Stimulated activated CD4-positive, alpha-beta T cell treated with anti-CD3 and anti-CD28 coated beads, Interleukin-4, amount 100 ng/mL, for 4 hours (primary cell): ENCODE measurements at regions not wholly inside any gene's neighbourhood (a gene's known extent, or its start where the extent isn't known, plus 50 kb on each side); places are given as distances from the start of the nearest gene placed in this dataset.

Experiments
- DNase-seq, 2 experiments: peaks; one replicate each; pipeline ENCODE4 v3.0.0-alpha.2; 2020

DNA sequence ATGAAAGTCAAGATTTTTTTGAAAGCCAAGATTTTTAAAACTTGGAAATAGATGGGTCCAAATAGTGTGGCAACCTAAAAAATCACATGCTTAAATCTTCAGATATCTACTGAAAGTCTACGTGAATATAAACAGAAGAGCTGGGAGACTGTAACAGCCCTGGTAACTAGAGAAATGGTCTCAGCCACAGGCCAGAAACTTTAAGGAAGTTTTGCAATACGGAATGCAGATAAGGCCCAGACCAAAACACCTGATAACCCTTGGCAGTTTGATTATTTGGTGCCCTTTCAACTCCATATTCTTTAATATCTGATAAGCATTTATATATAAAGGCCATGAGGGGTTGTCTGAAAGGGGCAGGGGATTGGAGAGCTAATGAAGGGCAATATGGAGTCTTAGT is 537.3 kb upstream of the TGFBR2 start:
- DNase-seq, result no peak

DNA sequence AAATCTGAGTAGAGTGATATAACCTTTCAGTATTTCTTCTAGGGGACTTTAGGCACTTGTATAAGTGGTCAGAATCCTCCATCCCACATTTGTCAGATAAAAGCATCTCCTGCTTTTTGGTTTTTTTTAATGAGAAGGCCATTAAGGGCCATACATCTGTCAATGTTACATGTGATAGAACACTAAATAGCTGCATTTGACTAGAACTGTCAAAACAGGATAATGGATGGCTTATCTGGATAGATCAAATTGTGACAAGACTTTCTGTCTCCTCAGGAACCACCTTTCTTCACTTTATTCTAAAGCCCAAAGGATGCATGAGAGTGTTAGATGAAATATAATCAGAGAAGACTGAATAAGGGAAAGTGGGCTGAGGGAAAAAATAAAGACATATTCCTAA is 533.4 kb upstream of the TGFBR2 start:
- DNase-seq, result no peak

DNA sequence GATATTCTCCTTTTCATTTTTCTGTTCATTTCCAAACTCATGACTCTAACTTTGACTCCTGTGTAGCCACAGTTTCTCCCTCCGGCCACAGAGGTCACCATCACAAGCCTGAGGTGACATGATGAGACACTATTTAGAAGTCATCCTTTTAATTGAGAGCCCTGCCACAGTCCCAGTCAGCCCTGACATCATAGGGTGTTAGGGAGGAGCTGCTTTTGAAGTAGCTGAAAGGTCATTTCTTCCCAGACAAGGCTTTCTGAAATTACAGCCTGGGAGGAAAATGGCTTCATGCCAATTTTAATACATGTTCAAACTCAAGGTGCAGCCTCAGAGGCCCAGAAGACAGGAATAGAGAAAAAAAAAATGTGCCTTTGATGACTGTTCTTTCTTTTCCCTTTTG is 532.8 kb upstream of the TGFBR2 start:
- DNase-seq, result no peak

DNA sequence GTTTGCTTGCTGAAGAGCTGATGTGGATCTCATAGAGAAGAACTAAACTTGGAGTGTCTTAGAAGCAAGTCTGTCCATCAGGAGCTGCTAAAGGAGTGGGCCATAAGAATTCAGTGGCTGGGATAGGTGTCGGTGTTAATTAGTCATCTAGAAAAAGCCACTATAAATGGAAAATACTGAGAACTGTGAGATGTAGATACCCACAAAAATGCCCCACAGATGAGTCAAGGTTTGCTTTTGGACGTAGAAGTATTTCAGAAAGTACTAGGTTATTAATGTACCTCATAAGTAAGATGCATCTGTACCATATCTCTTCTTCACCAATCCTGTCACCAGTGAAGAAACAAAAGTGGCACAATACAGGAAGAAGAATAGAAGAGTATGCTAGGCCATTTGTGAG is 530.9 kb upstream of the TGFBR2 start:
- DNase-seq, result no peak

DNA sequence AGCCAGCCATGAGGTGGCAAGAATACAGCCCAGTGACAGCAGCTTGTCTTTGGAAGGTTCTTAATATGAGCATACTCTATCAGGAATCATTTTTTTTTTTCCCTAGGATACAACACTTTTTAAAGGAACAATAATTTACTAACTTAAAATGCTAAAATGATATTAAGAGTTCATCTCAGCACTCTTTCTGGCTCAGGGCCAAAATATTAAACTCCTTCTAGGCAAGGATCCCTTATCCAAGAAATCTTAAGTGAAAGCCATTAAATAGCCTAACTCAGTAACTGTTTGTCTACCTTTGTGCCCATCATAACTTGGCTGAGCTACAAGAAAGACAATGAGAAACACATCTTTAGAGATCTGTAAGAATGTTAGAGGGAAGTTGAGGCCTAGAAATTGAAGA is 529.5 kb upstream of the TGFBR2 start:
- DNase-seq, result no peak

DNA sequence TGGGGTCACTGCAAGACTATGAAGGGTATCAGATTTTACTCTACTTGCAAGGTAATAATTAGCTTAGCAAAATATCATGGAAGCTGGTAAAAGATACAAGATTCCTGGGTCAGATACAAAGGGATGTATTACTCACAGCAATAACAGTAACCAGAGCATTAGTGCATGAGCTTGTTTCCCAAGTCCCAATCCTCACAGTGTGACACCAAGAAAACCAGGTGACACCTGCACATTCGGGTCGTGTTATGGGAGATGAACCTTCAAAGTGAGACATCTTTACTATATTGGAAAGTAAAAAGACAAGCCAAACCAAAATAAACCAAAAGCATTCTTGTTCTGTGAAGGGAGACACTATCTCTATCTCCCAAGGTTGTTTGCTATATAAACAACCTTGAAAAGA is 528.7 kb upstream of the TGFBR2 start:
- no peak for DNase-seq

DNA sequence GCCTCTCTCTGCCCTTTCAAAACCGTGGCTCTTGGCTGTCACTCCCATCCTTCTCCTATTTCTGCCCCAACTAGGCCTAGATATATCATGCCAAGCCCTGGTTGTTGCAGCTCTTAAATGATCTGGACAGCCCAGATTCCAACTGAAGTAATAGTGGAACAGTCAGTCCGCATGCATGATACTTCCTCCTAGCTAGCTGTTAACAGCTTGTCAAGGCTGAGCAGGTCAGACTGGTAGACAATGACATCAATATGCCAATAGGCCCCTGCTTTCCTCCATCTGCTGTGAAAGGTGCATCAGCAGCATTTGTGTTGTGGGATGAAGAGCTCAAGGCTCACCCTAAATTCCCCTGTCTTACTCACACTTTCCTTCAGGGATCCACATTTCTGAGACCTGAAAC is 527.7 kb upstream of the TGFBR2 start:
- DNase-seq, result no peak

DNA sequence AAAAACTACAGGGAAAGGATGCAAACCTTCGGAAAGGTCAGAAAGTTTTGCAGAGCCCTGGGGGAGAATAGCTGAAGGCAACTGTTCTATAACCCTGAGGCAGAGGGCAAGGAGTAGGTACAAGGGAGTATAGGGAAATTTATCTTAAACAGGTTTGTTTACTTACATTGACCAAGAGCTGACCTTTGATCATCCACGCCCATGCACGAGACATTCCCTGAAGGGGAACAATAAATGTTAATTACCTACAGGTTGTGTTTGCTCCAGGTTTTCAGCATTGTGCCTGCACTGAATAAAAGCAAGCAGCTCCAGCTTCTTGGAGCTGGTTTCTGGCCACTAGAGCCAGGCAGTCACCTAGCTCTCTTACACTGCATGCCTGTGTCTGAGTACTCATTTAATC is 524.5 kb upstream of the TGFBR2 start:
- no peak for DNase-seq

DNA sequence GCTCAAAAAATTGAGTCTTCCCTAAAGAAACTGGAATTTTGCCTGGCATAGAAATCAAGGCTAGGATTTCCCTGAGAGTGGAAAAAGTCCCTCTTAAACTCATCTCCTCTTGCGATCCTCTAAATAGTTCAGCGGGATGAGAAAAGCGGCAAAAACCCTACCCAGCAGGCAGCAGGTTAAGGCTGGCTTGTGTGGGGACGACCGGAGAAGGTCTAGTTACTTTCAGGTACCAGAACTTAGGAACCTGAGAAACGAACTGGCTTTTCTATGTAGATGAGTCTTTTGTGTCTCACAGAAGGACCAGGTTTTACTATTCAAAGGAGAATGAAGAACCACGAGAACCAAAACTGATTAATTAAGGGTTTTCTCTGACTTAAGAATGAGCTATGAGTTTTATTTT is 523.7 kb upstream of the TGFBR2 start:
- no peak for DNase-seq

DNA sequence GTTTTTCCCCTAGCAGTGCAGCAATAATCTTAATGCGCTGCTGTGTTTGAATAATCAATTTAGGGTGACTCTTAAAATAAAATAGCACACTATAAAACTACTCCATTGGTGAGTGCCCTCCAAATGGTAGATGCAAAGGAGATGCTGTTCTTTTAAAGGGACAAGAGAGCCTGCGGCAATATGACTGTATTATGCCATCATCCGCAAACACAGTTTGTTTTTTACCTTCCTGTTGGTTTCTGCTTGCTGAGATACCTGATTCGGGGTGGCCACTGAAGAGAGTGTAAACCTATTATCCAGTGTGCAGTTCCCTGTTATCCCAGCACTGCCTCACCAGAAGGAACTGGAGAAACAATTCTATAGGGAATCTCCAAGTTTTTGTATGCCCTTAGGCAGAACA is 523.1 kb upstream of the TGFBR2 start:
- no peak for DNase-seq

DNA sequence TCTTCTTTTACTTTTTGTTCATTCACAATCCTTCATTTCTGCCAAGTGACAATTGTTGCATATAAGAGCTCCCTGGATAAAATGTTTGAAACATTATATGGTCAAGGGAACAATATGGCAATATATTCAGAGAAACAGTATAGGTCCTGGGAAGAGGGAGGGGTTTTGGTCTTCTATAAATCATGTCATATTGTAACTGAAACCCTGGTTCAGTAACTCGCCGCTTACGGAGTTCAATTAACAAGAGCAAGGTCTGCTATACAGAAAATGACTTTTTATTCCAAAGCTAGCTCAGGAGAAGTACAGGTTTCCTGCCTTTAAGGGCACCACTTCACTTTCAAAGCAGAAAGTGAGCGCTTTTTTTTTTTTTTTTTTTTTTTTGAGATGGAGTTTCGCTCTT is 522.1 kb upstream of the TGFBR2 start:
- no peak for DNase-seq

DNA sequence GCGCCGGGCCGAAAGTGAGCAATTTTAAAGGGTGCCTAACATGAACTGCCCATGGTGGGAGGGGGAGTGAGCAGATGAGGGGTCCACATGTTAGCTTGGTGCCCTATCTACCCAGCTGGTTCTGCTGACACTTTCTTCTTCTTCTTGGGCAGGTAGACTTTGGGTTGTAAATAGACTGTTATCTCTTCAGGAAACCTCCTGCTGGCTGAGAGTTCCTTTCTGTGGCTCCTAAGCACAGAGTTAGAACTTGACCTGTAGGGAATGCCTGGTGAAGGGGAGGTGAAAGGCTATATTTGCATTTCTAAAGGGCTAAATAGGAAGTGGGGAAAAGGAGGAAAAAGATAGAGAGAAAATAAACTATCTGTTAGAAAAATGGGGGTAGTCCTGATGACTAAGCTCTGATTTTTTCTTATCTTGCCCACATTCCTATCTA is 521.4 kb upstream of the TGFBR2 start:
- DNase-seq, result no peak

DNA sequence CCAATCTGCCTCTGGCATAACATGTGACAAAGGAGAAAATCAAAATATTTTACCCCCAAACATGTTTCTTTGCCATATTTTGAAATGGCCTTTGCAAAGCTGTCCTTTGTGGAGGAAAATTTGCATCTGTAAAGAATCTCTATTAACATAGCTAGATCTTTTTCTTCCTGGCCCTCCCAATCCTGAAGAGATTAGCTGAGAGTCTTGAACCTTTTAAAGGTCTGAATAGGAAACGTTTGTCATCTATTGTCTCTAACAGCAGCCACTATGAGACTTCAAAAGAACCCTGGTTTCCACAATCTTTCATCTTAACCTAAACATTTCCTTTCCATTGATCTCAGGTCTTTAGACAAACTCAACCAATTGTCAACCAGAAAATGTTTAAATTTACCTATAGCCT is 520.9 kb upstream of the TGFBR2 start:
- DNase-seq, result no peak

DNA sequence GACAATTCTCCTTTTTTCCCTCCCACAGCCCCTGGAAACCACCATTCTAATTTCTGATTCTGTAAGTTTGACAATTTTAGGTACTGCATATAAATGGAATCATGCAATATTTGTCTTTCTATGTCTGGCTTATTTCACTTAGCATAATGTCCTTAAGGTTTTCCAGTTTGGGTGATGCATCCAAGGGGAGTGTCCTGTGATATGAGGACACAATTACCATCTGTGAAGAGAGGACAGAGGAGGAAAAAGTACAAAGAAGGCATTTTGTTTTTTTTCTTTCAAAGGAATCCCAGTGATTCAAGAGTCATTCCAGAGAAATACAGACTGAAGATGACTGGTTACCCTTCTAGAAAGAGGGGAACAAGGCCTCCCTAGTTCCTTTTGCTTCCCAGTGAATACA is 514.7 kb upstream of the TGFBR2 start:
- no peak for DNase-seq

DNA sequence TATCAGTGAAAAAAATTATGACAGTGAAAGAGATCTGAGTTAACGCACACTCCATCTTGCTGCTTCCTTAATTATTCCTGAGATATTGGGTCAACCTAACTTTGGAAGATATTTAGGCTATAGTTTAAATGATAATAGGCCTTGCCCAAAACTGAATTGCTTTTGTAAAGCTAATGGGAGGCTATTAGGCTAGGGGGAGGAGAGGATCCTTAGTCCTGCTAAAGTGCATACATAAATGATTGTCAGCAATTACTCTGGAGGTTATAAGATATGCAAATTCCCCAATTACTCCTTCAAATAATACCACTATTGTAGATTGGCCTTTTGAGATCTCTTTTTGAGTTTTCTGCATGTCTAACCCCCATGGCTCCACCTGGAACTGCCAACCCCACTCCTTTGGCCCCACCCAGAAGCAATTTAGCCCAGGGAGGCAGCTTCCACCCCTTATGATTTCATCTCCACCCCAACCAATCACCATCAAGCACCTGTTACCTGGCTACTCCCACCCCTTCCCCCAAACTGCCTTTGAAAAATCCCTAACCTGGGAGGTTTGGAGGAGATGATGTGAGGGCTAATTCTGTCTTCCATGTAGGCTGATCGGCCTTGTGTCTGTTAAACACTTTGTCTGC is 509.3 kb upstream of the TGFBR2 start:
- DNase-seq, result no peak

DNA sequence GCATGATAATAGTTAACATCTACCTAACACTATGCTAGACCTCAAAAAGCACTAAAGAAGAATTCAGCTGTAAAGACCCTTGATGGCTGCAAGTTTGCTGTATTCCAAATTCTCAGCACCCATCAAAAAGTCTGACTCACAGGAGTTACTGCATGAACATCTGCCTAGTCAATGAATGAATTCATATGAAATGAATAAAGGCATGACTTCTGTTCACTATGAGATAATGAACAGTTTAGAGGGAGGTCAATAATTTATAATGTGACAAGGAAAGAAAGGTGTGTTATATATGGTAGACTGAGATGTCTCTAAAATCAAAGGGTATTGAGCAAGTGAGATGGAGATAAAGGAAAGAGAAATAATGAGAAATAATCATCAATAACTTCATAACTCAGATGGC is 508.2 kb upstream of the TGFBR2 start:
- DNase-seq, result no peak

DNA sequence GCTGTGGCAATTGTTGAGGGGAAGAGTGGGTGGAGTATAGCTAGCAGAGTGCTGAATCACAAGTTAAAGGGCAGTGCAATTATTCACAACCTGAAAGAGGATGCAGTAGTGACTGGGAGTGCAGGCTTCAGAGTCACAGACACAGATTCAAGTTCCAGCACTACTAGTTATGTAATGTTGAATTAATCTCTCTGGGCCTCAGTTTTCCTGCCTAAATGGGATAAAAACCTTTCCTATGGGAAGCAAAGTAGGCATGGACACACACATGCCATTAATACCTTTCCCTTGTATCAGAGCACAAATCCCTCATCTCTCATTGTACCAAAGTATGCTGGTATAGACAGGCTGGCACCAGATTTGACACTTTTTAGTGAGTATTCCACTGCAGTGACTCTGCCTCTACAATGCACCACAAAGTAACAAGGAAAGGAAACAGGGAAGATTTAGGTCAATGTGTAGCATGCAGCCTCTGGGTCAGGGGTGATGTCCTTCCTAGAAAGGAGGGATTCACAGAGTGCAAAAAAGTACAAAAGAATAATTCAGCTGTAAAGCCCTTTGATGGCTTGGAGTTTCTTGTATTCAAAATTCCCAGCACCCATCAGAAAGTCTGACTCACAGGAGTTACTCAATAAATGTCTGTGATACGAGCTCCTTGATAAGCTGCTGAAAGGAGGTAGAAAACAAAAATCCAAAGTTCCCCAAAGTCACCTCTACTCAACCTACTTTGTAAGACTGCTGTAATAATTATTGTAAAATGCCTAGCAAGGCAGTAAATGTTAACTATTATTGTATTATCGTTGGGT is 507.5 kb upstream of the TGFBR2 start:
- DNase-seq, result no peak

DNA sequence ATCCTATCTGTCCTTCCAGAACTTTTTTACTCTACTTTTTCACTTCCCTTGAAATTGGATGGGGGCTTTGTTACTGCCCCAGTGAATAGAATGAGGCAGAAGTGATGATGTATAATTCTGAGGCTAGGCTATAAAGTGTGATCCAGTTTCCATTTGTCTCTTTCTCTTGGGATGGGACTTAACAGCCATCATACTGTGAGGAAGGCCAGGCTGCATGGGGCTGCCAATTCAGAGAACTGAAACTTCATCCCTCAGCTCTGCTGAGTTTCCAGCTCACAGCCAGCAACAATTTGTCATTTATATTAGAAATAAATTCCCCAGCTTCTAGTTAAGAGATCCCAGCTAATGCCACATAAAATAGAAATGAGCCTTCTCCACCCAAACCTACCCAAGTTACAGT is 504.0 kb upstream of the TGFBR2 start:
- DNase-seq, result no peak

DNA sequence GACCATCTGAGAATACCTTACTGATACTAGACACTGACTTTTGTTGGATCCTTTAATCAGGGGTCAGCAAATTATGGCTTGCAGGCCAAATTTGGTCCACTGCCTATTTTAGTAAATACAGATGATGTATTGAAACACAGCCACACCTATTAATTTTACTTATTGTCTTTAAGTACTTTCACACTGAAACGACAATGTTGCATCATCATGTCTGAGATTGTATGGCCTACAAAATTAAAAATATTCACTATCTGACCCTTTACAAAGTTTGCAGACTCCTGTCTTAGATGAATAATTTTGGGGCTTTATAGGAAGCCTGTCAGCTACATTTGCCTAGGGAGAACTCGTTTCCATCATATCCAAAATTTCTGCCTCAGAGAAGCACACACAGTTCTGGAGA is 503.2 kb upstream of the TGFBR2 start:
- DNase-seq, result no peak

DNA sequence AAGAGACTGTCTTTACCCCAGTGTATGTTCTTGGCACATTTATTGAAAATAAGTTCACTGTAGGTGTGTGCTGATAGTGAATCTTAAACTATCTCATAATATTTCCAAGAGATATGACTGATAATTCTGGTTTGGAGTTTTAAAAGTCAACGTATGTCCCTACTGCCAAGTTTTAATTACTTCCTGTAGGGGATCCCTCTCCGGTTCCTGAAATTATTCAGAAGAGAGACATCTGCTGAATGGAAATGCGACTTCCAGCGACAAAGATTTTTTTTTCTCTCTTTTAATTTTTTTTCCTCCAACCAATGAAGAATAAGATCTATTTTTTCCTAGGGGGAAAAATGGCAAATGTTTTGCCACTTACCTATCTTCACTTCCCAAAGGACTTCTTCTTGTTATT is 498.9 kb upstream of the TGFBR2 start:
- no peak for DNase-seq

DNA sequence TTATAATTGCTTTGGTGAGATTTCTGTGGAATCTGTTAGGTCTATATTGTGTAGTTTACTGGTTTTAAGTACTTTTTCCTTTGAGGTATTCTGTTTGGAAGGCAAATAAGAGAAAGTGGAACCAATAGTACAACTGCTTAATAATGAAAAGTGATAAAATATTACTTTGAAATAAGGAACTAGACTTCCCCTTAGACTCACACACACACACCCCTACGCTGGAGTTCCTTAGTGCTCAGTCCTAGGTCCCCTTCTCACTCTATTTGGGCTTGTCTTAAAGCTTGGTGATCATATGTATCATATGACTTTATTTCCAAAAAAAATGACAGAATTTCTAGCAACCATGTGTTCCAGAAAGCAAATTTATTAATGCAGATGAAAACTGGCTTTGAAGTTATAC is 494.0 kb upstream of the TGFBR2 start:
- DNase-seq, result no peak

DNA sequence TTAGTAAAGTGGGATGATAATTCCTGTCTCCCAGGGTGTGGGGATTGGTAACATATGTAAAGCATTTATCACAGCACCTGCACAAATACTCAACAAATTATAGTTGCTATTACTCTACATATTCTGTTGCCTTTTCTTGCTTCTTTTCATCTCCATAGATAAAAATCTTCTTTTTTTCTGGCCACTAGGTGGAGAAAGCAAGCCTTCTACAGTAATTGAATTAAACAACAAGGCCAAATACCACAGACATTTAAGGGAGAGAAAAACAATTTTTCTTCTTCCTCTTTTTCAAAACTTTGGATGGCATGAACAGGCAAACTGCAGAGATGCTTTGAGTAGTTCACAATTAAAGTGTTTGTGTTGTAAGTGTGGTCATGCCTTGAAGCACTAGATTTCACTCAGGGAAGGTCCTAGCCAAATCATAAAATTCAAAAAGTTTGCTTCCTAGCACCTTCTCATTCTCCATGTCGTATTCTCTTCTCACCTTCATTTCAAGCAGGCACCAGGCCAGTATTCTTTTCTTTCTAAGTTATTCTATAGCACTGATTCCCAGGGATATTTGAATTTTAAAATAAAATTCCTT is 493.4 kb upstream of the TGFBR2 start:
- no peak for DNase-seq

DNA sequence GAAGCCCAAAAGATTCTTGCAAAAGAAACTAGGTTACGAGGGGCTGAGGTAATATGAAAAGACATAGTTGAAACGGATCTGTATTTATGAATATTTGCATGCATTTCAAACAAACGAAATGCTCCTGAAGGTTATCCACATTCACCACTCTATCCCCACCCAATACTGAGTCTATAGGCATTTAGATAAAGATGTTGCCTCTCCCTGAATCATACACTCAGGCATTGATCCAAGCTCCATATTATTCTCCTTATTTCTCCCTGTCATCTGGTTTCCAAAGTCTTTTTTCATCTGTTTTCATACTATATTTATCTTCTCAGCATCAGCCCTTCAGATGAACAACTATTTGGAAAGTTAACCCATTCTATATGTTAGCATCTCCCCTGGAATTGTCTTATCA is 492.5 kb upstream of the TGFBR2 start:
- DNase-seq, result no peak

DNA sequence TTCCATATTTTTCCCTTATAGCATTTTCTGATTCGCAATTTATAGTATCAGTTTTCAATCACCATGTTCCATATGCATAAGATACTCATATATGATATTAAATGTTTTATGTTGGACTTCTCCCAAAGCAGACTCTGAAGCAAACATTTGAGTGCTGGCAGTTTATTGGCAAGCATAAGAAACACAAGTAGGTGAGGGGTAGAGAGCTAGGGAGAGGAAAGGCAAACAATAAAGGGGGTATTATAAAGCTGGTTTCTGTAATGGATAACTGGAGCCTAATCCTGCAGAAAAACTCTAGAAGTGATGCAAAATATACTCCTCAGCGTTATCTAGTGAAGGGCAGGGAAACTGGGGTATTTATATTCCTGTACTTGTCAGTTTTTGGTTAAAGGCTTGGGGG is 491.5 kb upstream of the TGFBR2 start:
- no peak for DNase-seq

DNA sequence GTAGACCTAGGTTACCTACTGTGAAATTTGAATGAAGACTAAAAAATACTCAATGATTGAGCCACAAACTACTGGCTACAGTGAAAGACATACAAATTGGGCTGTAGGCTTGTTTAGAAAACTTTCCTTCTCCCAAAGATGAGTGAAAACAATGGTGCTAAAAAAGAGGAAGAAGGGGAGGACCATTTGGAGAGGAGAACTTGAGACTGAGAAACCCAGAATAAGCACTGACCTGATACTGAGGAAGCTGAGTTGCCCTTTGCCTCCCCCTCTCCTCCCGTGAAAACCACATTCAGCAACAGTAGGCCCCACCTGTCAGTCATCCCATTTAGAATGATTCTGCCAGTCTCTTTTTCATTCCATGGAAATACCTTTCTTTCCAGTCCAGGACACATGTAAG is 484.0 kb upstream of the TGFBR2 start:
- no peak for DNase-seq
